K562 (cell line): ENCODE measurements at regions not wholly inside any gene's neighbourhood (a gene's known extent, or its start where the extent isn't known, plus 50 kb on each side); places are given as distances from the start of the nearest gene placed in this dataset.

Source experiments
- SNIP1 ChIP-seq: fragments of 450-650 bp; IDR thresholded peaks from 2 replicates; pipeline ENCODE4 v1.7.1; 2017; ENCODE audit warnings: low read depth, mild to moderate bottlenecking
- TF ChIP-seq, protein P1 (sequence below), 2 experiments: fragments of 450-650 bp; formaldehyde crosslinking in 1 of 2; IDR thresholded peaks; 2 replicates each; pipeline versions ENCODE4 v1.4.0 to v1.6.1; 2014 to 2020; ENCODE audit warnings: mild to moderate bottlenecking in 2 of 2, borderline replicate concordance in 1 of 2, low read depth in 1 of 2
- TF ChIP-seq, protein P2 (sequence below): fragments of 250-450 bp; sonication (Bioruptor Pico); IDR thresholded peaks from 2 replicates; pipeline ENCODE4 v1.4.0; 2020; ENCODE audit warnings: borderline replicate concordance

DNA sequence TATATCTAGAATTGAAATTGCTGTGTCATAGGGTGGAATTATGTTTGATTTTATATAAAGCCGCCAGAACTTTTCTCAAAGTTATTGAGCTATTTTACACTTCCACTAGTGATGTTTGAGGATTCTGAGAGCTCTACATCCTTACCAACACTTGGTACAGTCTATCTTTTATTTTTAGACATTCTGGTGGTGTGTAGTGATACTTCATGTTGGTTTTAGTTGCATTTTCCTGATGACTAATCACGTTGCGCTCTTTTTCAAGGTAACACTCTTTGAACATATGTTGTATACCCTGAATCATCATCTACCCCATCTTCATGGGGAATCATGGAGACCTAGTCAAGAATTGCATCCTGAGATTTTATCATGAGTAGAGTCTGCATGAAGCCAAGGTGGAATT, 141.7 kb downstream of the NXNL2 start (continued):
- TF ChIP-seq, protein P1, sequence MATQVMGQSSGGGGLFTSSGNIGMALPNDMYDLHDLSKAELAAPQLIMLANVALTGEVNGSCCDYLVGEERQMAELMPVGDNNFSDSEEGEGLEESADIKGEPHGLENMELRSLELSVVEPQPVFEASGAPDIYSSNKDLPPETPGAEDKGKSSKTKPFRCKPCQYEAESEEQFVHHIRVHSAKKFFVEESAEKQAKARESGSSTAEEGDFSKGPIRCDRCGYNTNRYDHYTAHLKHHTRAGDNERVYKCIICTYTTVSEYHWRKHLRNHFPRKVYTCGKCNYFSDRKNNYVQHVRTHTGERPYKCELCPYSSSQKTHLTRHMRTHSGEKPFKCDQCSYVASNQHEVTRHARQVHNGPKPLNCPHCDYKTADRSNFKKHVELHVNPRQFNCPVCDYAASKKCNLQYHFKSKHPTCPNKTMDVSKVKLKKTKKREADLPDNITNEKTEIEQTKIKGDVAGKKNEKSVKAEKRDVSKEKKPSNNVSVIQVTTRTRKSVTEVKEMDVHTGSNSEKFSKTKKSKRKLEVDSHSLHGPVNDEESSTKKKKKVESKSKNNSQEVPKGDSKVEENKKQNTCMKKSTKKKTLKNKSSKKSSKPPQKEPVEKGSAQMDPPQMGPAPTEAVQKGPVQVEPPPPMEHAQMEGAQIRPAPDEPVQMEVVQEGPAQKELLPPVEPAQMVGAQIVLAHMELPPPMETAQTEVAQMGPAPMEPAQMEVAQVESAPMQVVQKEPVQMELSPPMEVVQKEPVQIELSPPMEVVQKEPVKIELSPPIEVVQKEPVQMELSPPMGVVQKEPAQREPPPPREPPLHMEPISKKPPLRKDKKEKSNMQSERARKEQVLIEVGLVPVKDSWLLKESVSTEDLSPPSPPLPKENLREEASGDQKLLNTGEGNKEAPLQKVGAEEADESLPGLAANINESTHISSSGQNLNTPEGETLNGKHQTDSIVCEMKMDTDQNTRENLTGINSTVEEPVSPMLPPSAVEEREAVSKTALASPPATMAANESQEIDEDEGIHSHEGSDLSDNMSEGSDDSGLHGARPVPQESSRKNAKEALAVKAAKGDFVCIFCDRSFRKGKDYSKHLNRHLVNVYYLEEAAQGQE (IDR thresholded peaks at IDR 0.05; ENCODE audit: borderline replicate concordance): no peak
- TF ChIP-seq, protein P1 (CRISPR knock-in tag; IDR thresholded peaks at IDR 0.05; ENCODE audit: low read depth): no peak
- no peak for TF ChIP-seq SNIP1
- TF ChIP-seq, protein P2, sequence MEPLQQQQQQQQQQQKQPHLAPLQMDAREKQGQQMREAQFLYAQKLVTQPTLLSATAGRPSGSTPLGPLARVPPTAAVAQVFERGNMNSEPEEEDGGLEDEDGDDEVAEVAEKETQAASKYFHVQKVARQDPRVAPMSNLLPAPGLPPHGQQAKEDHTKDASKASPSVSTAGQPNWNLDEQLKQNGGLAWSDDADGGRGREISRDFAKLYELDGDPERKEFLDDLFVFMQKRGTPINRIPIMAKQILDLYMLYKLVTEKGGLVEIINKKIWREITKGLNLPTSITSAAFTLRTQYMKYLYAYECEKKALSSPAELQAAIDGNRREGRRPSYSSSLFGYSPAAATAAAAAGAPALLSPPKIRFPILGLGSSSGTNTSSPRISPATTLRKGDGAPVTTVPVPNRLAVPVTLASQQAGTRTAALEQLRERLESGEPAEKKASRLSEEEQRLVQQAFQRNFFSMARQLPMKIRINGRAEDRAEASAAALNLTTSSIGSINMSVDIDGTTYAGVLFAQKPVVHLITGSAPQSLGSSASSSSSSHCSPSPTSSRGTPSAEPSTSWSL (CRISPR knock-in tag): no peak
